ENCODE measurements at regions not wholly inside any gene's neighbourhood (a gene's known extent, or its start where the extent isn't known, plus 50 kb on each side); places are given as distances from the start of the nearest gene placed in this dataset.
"Not testable (repeated sequence)": the region's sequence is repeated elsewhere in the genome, so short reads cannot be mapped to it uniquely, and the experiment has no call there.

- no peak for DNase-seq
Observed at GRCh38 chr6:147990159-147990558, 352.5 kb upstream of the SASH1 start.

- no peak for DNase-seq
Observed at GRCh38 chr6:147991961-147992360, 350.7 kb upstream of the SASH1 start.

DNA sequence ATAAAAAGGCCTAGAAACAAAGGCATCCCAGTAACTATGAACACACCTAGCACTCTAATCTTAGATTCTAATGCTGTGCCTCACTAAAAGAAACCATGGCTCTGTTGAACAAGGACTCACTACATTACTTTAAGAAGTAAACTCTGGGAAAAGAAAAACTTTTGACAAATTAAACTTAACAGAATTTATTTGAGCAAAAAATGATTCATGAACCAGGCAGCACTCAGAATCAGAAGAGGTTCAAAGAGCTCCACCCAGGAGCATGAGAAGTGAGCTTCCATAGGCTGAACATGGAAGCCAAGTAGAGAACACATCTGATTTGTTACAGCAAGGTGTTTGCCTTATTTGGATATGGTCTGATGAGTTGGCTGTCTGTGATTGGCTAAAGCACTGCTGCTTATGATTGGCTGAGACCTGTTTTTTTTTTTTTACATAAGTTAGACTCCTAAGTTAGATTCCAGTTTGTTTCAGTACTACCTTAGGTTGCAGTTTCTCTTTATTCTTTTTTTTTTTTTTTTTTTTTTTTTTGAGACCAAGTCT lies 343.6 kb upstream of the SASH1 start:
- DNase-seq = no peak

DNA sequence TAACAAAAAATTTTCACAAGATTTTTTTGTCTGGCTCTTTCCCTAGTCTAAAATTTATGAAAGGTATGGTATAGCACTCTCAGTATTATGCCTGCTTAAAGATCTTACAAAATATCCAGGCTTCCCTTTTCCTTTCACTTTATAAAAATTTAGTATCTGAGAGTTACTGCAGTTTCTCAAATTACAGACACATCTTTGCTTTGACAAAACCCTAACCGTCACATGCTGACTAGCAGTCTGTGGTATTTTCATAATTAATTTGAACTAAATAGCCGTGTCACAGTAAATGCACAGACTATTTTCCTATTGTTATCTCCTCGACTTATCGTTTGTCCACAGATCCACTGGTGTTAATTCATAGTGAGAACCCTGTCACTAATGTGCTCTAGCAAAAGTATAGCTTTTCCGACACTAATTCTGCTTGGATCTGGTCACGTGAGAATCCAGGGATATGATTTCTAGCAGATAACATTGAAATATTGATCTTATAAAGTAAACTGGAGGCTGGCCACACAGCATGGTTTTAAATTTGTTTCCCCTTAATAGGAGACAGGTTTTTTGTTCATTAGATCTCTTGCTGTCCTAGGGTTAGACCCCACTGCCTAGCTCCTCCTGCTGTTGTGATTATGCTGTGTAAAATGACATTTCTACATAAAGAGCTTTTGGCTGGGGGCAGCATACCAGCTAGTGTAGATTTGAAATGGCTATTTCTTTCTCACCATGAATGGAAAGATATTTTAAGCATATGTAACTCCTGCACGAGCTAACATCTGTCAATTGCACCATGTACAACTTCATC lies 340.6 kb upstream of the SASH1 start:
- no peak for DNase-seq

DNA sequence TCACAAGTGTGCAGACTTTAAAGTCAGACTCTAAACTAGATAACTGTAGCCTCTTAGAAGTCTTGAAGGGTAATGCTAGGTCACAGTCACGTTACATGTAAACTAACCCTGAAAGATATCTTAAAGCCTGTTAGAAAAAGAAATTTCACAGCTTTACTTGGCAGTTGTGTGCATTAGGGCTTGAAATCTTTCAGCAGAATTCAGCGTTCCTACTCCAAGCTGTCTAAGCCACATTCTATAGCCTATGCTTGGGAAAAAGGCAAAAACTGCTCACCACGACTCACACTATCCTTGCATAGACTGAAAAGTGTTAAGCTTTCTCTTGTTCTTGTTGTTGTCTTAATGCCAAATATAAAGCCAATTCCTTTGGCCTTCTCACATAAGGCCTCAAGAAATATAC lies 338.0 kb upstream of the SASH1 start:
- DNase-seq = no peak

DNA sequence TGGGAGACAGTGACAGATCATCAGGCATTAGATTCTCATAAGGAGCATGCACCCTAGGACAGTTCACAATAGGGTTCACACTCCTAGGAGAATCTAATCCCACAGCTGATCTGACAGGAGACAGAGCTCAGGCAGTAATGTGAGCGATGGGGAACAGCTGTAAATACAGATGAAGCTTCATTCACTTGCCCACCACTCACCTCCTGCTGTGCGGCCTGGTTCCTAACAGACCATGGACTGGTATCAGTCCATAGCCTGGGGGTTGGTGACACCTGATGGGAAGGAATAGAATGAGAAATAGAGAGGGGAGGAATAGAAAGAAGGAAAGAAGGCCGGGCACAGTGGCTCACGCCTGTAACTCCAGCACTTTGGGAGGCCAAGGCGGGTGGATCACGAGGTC lies 336.8 kb upstream of the SASH1 start:
- DNase-seq = no peak

- not testable (repeated sequence) for DNase-seq
Observed at GRCh38 chr6:148010516-148010915, 332.1 kb upstream of the SASH1 start.

DNA sequence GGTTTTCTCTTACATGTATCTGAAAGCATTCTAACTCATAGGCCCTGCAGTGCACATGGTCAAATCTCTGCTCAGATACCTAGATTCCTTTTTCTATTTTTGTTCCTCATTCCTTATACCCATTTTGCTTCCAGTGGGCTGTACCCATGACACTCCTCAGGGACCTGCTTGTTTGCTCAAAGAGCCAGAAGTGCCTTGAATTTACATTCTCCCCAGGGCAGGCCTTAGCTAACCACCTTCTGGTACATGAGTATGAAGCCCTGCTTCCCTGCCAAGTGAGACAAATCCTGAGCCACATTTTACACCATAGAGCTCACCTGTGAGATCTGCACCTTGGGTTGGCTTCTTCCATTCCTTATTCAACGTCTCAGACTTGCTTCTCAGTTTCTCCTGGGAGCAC lies 326.6 kb upstream of the SASH1 start:
- no peak for DNase-seq

DNA sequence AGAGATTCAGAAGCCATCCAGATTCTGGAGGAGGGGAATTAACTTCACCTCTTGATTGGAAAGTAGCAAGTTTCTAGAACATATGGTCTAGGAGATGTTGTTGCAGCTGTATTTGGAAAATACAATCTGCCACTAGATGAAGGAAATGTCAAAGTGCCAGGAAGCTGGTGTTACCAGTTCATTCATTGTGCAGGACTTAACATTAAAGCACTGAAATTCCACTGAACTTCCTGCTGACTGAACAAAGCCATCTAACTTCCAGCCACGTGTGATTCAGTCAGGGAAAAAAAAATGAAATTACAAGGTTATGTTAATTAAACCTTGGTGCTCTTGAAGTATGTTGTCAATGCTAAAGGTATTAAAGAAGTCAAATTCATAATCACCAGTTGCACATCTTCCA lies 321.5 kb upstream of the SASH1 start:
- DNase-seq = no peak

DNA sequence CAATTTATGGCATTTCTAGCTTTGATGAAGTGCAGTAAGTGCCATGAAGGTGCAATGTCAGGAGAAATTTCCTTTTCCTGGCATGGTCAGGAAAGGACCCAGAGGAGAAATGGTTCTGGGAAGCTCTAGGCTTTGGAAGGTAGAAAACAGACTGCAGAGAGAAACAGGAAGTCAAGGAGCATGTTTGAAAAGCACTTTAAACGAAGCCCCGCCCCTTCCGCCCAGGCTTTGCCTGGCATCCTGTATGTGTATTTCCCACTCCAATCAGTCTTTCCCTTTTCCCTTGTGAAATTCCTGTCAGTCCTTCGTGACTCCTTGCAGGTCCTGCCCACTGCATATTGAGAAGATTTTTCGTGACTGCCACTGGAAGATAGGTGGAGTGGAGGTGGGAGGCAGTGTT lies 320.9 kb upstream of the SASH1 start:
- peak; percentile 14 for DNase-seq

- not testable (repeated sequence) for DNase-seq
Observed at GRCh38 chr6:148022279-148022678, 320.4 kb upstream of the SASH1 start.

- DNase-seq = peak; percentile 75
Observed at GRCh38 chr6:148027201-148027600, 315.4 kb upstream of the SASH1 start.

DNA sequence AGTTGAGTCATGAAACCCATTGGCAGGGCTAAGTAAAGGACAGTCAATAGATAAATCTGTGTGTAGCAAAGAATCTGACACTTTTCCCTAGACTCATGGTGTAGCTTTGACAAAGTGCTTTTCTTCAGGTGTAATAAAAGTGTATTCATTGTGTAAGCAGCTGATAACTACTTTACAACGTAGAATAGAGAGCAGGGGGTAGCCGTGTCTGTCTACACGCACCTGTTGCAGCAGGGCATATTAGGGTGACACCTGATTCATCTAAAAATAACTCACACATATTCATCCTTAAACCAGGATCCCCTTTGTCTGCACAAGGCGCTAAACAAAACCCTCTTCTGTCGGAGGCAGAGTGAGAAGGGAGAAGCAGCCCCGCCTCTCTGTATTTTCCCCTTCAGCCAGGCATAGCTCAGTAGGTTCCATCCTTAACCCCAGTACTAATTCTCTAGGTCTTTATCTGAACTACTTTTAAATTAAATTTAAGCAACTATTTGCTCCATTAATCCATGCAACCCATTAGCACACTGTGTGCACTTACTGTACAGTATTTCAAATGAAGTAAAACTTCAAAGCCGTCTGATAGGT lies 306.7 kb upstream of the SASH1 start:
- peak; percentile 27 for DNase-seq

- peak; percentile 70 for DNase-seq
Observed at GRCh38 chr6:148037496-148037895, 305.1 kb upstream of the SASH1 start.

- no peak for DNase-seq
Observed at GRCh38 chr6:148041546-148041945, 301.1 kb upstream of the SASH1 start.

- DNase-seq = no peak
Observed at GRCh38 chr6:148042536-148042935, 300.1 kb upstream of the SASH1 start.

DNA sequence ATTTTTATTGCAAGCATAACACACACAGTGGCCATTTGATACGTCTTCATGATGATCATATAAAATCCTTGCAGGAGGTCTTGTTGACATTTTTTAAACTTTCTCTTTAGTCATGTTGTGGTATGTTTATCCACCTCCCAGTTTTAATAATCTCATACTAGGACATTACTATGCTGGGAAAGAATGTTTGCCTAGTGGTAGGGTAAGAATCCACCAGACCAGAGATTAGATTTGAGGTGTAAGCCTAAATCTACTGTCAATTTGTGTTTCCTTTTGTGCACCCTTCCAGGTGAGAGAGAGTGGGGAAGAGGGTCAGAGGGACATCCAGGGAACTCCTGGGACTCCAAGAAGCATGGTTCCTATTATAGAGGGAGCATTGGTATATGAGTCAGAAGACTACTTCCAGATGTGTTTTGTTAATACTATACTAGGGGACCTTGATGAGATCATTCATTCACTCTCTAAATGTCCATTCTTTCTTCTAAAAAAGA lies 298.3 kb upstream of the SASH1 start:
- DNase-seq = no peak

GRCh38 chr6:148044921-148045320 lies 297.7 kb upstream of the SASH1 start:
- no peak for DNase-seq

- no peak for DNase-seq
Observed at GRCh38 chr6:148053209-148053608, 289.4 kb upstream of the SASH1 start.

DNA sequence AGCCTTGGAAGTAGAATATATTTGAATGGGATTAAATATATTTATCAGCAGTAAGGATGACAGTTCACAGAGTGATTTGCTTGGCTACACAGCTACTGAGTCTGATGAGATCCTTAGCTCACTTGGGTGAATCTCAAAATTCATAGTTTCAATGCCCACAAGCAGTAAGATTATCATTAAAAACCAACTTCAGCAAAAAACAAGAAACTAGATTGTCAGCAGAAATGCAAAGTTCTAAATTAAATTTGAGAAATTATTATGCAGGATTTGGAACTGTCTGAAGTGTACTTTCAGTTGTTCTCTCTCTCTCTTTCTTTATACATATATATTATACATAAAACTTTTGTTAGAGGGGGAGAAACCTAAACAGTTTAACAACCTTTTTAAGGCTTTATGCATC lies 288.8 kb upstream of the SASH1 start:
- no peak for DNase-seq

DNA sequence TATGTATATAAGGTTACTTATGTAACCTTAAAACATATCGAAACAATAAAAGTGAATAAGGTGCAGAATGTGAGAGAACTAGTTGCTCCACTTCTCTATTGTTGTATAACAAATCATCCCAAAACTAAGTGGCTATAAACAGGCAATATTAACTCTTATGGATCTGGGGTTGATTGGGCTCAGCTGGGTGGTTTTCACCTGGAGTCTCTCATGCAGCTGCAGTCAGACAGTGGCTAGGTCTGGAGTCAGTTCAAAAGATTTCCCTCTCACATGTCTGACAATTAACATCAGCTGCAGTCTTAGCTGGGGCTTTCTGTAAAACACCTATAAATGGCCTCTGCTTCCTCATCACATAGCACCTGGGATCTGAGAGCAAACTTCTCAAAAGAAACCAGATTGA lies 288.4 kb upstream of the SASH1 start:
- DNase-seq = no peak

DNA sequence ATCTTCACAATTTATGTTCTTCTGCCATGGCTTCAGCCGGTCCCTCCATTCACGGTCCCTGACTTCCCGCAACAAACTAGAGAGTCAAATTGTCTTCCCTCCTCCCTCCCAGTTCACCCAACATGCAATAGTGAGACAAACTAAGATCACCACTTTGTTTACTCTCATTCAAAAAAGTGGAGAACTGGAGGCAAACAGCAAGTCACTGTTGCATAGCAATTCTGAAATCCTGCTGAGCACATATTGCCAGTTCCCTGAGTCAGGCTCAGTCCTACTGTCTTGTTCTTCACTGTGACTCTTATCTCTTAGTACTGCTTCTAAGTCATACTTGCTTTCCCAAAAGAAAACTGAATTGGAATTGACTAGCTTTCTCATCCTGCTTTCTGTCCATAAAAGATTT lies 287.2 kb upstream of the SASH1 start:
- DNase-seq = no peak

GRCh38 chr6:148059869-148060268 lies 282.8 kb upstream of the SASH1 start:
- no peak for DNase-seq

- no peak for DNase-seq
Observed at GRCh38 chr6:148064406-148065134, 278.1 kb upstream of the SASH1 start.

All from NCI-H748 treated with DMSO at 0.1 percent for 48 hours (cell line).